ENCODE measurements at regions not wholly inside any gene's neighbourhood (a gene's known extent, or its start where the extent isn't known, plus 50 kb on each side); places are given as distances from the start of the nearest gene placed in this dataset.

GRCh38 chr1:199081739-199082138 is 442.9 kb downstream of the PTPRC start:
- DNase-seq (ENCODE audit: low spot score) = peak; percentile 33
- TF ChIP-seq CTCF (IDR thresholded peaks at IDR 0.05; ENCODE audit: extremely low read depth, insufficient read depth, missing control alignments) = no peak
- in situ Hi-C loops (cut with MboI; ENCODE audit: low pct_unique_long_range_greater_than_20kb, low sequenced_read_pairs, unreplicated experiment) = no loop called here

GRCh38 chr1:199082778-199083389 is 444.0 kb downstream of the PTPRC start:
- TF ChIP-seq CTCF (IDR thresholded peaks at IDR 0.05; ENCODE audit: extremely low read depth, insufficient read depth, missing control alignments) = no peak
- in situ Hi-C loops (cut with MboI; ENCODE audit: low pct_unique_long_range_greater_than_20kb, low sequenced_read_pairs, unreplicated experiment) = no loop called here
- no peak for DNase-seq (ENCODE audit: low spot score)

GRCh38 chr1:199083680-199084079 is 444.8 kb downstream of the PTPRC start:
- in situ Hi-C loops (cut with MboI; ENCODE audit: low pct_unique_long_range_greater_than_20kb, low sequenced_read_pairs, unreplicated experiment) = no loop called here
- TF ChIP-seq CTCF (IDR thresholded peaks at IDR 0.05; ENCODE audit: extremely low read depth, insufficient read depth, missing control alignments) = no peak
- DNase-seq (ENCODE audit: low spot score) = no peak

- in situ Hi-C loops (cut with MboI; ENCODE audit: low pct_unique_long_range_greater_than_20kb, low sequenced_read_pairs, unreplicated experiment) = no loop called here
- TF ChIP-seq CTCF (IDR thresholded peaks at IDR 0.05; ENCODE audit: extremely low read depth, insufficient read depth, missing control alignments) = no peak
- DNase-seq (ENCODE audit: low spot score) = no peak
These were observed 445.5 kb downstream of the PTPRC start for GRCh38 chr1:199084293-199084692.

GRCh38 chr1:199085903-199086302 is 447.1 kb downstream of the PTPRC start:
- no peak for TF ChIP-seq CTCF (IDR thresholded peaks at IDR 0.05; ENCODE audit: extremely low read depth, insufficient read depth, missing control alignments)
- in situ Hi-C loops (cut with MboI; ENCODE audit: low pct_unique_long_range_greater_than_20kb, low sequenced_read_pairs, unreplicated experiment) = no loop called here
- DNase-seq (ENCODE audit: low spot score) = no peak

GRCh38 chr1:199087144-199087543 is 448.3 kb downstream of the PTPRC start:
- in situ Hi-C loops (cut with MboI; ENCODE audit: low pct_unique_long_range_greater_than_20kb, low sequenced_read_pairs, unreplicated experiment) = no loop called here
- no peak for TF ChIP-seq CTCF (IDR thresholded peaks at IDR 0.05; ENCODE audit: extremely low read depth, insufficient read depth, missing control alignments)
- no peak for DNase-seq (ENCODE audit: low spot score)

Measured in GM13977 (cell line).